GM19023 (cell line): ENCODE measurements at regions not wholly inside any gene's neighbourhood (a gene's known extent, or its start where the extent isn't known, plus 50 kb on each side); places are given as distances from the start of the nearest gene placed in this dataset.

Experiments used
- ATAC-seq: cut with Tn5 transposase; IDR thresholded peaks from one replicate; pipeline ENCODE4 v1.9.1; 2021; ENCODE audit warnings: mild to moderate bottlenecking, moderate library complexity; ENCODE audit not compliant: unreplicated experiment

DNA sequence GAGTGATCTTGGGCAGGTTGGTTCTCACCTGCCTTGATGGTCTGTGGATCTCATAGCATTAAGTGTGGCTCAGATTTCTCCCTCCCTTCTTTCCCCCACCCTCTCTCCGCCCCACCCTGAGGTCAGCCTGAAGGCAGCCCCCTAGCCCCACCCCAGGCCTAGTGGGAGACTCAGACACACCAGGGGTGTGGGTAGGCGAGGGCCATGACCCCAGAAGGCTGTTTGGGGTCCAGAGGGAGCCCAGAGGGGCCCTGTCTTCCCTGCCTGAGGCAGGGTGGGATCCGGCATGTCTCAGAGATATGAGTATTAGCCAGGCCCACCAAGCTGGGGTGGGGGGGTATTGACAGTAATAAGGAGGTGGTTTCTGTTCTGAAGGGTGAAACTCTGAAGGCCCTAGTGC is 160.5 kb downstream of the GLI2 start:
- no peak for ATAC-seq

- ATAC-seq: no peak
These were observed 161.2 kb downstream of the GLI2 start for GRCh38 chr2:120896901-120897300.

DNA sequence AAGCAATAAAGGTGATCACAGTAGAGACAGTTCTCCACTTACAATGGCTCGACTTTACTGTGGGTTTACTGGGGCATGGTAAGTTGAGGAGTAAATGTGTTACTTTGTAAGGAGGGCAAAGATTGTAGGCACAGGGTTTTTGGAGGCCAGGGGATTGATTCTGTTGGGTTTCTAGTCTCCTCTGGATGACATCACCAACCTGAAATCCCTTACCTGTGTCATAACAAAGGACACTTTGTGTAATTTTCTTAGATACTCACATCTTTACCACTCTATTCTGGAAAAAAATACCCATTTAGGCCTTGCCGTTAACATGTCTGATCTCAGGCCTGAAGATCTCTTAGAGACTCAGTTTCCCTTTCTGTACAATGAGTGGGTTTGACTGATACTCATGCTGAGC is 161.7 kb downstream of the GLI2 start:
- no peak for ATAC-seq

DNA sequence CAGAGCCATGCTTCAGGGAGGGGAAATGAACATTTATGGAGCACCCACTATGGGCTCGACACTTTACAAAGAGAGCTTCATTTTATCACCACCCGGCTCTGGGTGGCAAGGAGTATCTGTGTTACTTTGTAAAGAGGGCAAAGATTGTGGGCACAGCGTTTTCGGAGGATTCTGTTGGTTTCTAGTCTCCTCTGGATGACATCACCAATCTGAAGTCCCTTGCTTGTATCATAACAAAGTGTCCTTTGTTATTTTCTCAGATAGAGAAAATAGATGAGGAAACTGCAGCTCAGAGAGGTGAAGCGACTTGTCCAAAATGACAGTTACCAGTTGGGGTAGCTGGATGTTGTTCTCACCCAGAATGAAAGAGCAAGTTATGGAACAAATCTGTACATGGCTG is 162.8 kb downstream of the GLI2 start:
- no peak for ATAC-seq

- ATAC-seq: no peak
These were observed 163.5 kb downstream of the GLI2 start for GRCh38 chr2:120898961-120899750.

- ATAC-seq: no peak
These were observed 164.1 kb downstream of the GLI2 start for GRCh38 chr2:120899771-120900170.

- no peak for ATAC-seq
These were observed 165.5 kb downstream of the GLI2 start for GRCh38 chr2:120901201-120901600.

GRCh38 chr2:120902592-120902991 is 166.9 kb downstream of the GLI2 start:
- no peak for ATAC-seq

DNA sequence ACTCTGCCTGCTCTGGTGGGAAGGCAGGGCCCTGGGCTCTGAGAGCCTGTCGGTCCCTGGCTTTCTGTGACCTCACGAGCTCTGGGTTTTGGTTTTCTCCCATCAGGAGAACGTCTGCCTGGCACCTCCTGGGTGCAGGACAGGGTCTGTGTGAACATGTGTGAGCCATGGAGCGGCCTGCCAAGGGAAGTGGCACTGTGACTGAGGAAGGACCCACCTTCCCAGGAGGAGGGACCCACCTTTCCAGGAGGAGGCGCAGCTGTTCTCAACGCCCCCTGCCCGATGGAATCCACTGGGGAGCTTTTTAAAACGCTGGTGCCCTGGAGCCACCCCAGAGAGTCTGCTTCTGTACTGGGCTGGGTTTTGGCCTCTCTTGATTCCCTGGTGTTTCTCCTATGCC is 168.7 kb downstream of the GLI2 start:
- ATAC-seq: no peak

DNA sequence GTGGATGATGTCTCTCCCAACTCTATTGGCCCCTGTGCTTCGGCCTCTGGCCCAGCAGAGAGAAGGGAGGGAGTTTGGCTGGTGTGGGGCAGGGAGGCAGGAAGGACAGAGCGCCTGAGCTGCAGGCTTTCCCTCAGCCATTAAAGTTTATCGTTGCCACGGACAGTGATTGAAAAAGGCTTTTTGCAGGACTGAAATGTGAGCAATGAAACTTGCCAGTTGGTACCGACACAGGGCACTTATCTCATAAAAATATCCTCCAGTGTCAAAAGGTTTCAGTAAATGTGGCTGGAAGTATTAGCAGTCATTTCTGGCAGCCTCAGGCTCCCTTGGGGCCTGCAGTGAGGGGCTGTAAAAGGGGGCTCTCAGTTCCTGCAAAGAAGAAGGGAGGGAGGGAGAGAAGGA is 169.2 kb downstream of the GLI2 start:
- ATAC-seq: no peak

DNA sequence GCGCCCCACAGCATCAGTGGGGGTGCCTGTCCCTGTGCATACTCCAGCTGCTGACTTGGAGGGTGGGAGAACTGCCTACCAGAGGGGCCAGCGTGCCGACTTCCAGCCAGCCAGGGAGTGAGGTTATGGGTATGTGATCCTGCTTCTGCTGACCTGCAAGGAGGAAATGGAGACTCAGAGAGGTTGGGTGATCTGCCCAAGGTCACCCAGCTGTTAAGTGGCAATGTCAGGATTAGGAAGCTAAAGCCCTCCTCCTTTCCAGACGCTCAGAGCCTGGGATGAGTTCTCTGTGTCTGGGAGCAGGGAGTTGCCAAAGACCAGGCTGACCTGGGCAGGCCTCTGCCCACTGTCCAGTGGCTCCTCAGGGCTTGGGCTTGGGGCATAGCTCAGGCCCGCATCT is 169.6 kb downstream of the GLI2 start:
- no peak for ATAC-seq

DNA sequence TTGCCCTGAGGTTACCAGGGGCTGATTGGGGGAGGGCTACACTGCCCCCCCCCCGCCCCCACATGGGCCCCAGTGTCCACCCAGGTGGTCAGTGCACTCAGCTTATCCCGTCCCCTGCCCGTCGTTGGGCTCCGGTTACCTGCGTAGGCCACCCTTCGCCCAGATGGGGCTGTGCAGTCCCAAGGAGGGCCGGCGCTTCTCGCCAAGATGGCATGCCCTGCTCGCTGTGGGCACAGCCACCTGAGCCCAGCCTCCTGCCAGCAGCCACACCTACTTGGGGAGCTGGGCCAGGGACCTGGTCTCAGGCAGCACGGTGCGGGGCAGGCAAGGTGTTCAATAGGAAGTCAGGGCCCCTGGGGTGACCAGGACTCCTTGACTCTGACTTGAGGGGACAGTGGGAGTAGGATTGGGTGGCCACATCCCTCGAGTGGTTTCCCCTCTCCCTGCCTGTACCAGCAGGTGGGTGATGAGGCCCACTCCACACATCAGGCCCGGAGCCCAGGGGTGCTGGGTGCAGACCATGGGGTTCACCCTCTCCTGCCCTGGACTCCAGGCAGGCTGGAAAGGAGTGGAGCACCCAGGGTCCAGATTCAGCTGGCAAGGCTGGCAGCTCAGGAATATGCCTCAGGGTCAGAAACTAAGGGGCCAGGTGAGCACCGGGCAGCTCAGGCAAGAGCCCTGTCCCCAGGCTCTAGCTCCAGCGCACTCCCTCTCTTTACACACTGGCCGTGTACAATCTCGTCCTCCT is 170.3 kb downstream of the GLI2 start:
- no peak for ATAC-seq

DNA sequence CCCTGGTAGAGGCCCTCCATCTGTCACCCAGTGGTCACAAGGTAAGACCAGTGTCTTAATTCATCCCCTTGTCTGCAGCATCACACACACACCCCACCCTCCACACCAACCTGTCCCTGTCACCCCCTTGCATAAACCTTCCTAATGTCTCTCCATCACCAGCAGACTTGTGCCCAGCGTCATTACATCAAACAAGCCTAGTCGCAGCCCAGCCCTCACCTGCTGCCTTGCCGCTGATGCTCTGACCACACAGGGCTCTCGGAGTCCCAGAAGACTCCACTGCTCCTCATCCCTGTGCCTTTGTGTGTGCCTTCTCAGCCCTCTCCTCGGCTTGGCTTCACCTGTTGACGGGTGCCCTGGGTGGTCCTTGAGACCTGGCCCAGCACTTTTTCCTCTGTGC is 171.2 kb downstream of the GLI2 start:
- ATAC-seq: no peak

DNA sequence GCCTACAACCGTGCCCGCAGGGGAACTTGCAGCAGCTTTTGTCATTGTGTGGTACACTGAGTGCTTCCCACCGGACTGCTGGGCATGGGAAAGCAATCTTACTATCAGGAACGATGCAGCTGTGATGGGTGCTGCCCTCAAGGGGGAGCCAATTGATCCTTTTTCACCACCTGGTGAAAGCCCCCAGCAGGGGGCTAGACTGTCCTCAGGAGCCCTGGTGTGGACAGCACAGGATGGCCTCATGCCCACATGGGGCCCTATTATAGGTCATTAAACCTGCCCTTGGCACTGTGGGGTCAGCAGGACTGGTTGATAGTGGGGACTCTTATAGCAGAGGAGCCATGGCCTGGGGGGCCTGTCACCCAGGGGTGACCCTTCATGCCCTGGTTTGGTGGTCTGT is 172.2 kb downstream of the GLI2 start:
- ATAC-seq: no peak

DNA sequence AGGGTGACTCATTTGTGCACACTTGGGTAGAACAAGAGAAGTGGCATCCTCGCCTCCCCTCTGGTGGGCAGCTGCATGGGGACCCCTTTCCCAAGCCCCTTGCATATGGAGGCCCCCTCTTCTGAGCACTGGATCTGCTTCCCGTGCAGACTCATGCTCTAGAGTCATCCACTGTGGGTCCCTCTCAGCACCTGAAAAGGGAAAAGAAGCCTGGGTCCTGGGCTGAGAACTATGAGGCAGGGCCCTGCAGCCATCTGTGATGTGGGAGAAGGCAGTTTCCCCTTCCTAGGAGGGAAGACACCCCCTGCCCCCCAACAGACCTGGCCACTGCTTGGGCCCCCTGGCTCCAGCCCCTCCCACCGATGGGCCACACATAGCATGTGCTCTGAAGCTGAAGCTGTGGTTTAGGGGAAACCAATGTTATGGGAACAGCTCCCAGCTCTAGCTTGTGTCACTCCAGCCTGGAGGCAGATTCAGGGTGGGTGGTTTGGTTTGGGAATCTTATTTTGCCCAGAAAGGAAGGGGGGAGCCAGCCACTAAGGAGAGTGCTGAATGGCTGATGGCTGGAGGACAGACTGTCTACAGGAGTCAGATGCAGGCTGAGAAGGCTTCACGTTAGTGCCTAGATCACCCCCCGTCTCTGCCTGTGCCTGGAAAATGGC is 172.8 kb downstream of the GLI2 start:
- no peak for ATAC-seq

DNA sequence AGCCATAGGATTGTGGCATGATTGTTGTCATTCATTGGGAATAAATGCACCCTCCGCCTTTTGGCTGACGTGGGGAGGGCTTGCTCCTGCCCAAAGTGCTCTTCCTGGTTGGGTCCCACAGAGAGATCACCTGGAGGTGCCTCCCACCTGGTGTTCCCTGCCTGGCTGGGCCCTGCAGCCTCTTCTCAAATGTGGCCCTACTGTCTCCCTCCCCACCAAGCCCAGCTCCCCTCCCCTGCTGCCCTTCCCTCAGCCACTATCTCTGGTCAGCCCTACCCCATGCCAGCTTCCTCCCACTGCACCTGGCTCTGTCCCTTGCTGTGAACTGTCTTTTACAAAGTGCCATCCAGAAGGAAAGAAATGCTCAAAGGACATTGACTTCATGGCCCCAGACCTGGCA is 173.4 kb downstream of the GLI2 start:
- ATAC-seq: no peak

GRCh38 chr2:120910164-120910563 is 174.5 kb downstream of the GLI2 start:
- no peak for ATAC-seq

GRCh38 chr2:120910956-120911951 is 175.6 kb downstream of the GLI2 start:
- no peak for ATAC-seq

DNA sequence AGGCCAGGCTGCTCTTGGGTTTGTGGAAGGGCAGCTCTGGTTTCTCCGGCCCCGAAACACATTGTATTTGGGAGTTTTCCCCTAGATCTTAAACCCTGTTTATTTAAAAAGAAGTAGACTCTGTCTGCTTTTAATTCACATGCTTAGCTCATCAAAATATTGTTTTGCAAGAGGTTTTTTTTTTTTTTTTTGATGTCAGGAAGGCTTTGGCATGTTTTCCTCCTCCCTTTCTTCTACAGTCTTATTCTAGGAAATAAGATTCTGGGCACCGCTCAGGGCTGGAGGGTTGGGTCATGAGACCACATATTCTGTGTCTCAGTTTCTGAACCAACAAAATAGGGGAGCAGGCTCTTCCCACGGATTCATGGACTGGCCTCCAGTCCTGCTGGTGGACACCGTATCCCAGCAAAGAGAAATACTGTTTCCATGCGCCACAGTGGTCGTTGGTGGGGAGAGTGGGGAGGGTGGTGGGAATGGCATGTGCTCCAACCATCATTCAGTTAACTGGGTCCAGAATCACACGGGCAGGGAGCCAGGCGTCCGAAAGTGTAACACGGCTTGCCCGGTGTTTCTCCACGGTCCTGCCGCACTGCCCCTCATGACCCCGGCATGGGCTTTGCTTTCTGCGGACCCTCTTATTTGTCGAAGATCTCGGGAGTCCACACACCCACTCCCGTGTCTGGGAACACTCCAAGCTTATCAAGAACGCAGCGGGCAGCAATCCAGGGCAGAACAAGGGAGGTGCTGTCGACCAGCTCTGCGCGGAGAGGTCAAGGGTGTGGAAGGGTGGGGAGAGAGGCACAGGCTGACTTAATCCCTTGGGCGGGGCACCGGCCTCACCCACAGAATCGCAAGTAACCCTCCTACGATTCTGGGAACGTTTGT is 176.7 kb downstream of the GLI2 start:
- ATAC-seq: no peak
